GM21390 (cell line): ENCODE measurements at regions not wholly inside any gene's neighbourhood (a gene's known extent, or its start where the extent isn't known, plus 50 kb on each side); places are given as distances from the start of the nearest gene placed in this dataset.
"Not testable (repeated sequence)": the region's sequence is repeated elsewhere in the genome, so short reads cannot be mapped to it uniquely, and the experiment has no call there.

Experiments
- ATAC-seq: cut with Tn5 transposase; IDR thresholded peaks from one replicate; pipeline ENCODE4 v1.9.1; 2021; ENCODE audit not compliant: unreplicated experiment

GRCh38 chrX:123788193-123788592, 55.3 kb upstream of the THOC2 start:
- not testable (repeated sequence) for ATAC-seq

GRCh38 chrX:123788744-123789143, 55.9 kb upstream of the THOC2 start:
- no peak for ATAC-seq

GRCh38 chrX:123797543-123798447, 62.1 kb upstream of the XIAP start:
- ATAC-seq, result no peak

GRCh38 chrX:123798706-123799430, 61.0 kb upstream of the XIAP start:
- ATAC-seq, result not testable (repeated sequence)

- ATAC-seq, result no peak
Measured at GRCh38 chrX:123801901-123802300, 58.0 kb upstream of the XIAP start.

- peak; percentile 62 for ATAC-seq
Measured at GRCh38 chrX:123803331-123803983, 56.4 kb upstream of the XIAP start.

- not testable (repeated sequence) for ATAC-seq
Measured at GRCh38 chrX:123803984-123804365, 55.9 kb upstream of the XIAP start.

- no peak for ATAC-seq
Measured at GRCh38 chrX:123807835-123808416, 51.9 kb upstream of the XIAP start.

GRCh38 chrX:123809854-123810375, 49.9 kb upstream of the XIAP start:
- ATAC-seq, result no peak
